ENCODE measurements at regions not wholly inside any gene's neighbourhood (a gene's known extent, or its start where the extent isn't known, plus 50 kb on each side); places are given as distances from the start of the nearest gene placed in this dataset.

GRCh38 chr13:78227709-78228108 is 309.1 kb upstream of the EDNRB start:
- Mint-ChIP-seq H3K27me3 (no peaks in the 10 kb centered on the region), H3K9me3 (no peaks in the 10 kb centered on the region), H3K4me3 (no peak overlapping the region), H3K36me3 (no peaks in the 10 kb centered on the region), H3K4me1 (no peaks in the 10 kb centered on the region), H3K27ac (no peak overlapping the region)
- Histone ChIP-seq H3K9me3 (ENCODE audit: low read length) (no peaks in the 10 kb centered on the region), H3K27me3 (ENCODE audit: insufficient read depth, low read length, poor library complexity, severe bottlenecking) (no peaks in the 10 kb centered on the region), H3K4me1 (ENCODE audit: insufficient read depth, low read length) (no peaks in the 10 kb centered on the region), H3K36me3 (ENCODE audit: insufficient read depth, low read length) (no peaks in the 10 kb centered on the region), H3K27ac (ENCODE audit: low read depth, low read length) (no peak overlapping the region), H3K4me3 (ENCODE audit: low read length) (no peak overlapping the region)
- ChIA-PET POLR2A (no interaction called here), CTCF (no interaction called here)
- no peak for DNase-seq

DNA sequence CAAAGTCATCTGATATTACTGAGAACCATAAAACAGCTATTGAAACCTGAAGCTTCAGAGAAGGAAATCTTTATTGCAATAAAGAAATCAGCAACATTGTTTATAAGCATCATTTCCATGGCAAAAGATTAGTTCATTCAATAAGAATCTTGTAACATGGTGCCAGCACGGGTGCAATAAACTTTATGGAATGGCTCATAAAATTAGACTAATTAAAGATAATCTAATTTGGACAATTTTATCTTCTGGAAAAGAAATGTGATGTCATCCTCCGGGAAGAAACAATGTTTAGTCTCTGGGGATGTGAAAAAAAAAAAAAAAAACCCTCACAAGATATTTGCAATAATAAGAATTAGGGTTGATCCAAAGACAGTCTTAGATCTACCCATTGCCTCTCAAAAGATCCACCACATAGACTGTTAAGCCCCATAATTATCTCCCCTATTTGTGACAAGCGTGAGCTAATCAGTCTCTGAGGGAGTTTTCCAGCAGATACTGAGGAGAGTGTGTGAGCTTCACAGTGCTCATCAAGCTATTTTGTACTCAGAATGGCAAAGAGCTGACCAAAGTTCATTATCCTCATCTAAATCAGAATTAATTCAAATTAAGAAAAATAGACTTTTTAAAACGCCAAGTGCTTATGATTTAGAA is 297.0 kb upstream of the EDNRB start:
- POLR2A ChIA-PET, result no interaction called here
- DNase-seq, result no peak
- H3K4me3 ChIP-seq (ENCODE audit: low read length), result no peak overlapping the region
- no peaks in the 10 kb centered on the region for H3K4me1 ChIP-seq (ENCODE audit: insufficient read depth, low read length)
- Mint-ChIP-seq H3K4me1 (no peaks in the 10 kb centered on the region), H3K36me3 (no peaks in the 10 kb centered on the region), H3K27ac (no peak overlapping the region), H3K9me3 (no peaks in the 10 kb centered on the region), H3K4me3 (no peak overlapping the region), H3K27me3 (no peaks in the 10 kb centered on the region)
- CTCF ChIA-PET, result no interaction called here
- no peak overlapping the region for H3K27ac ChIP-seq (ENCODE audit: low read depth, low read length)
- no peaks in the 10 kb centered on the region for H3K9me3 ChIP-seq (ENCODE audit: low read length)
- no peaks in the 10 kb centered on the region for H3K27me3 ChIP-seq (ENCODE audit: insufficient read depth, low read length, poor library complexity, severe bottlenecking)
- no peaks in the 10 kb centered on the region for H3K36me3 ChIP-seq (ENCODE audit: insufficient read depth, low read length)

DNA sequence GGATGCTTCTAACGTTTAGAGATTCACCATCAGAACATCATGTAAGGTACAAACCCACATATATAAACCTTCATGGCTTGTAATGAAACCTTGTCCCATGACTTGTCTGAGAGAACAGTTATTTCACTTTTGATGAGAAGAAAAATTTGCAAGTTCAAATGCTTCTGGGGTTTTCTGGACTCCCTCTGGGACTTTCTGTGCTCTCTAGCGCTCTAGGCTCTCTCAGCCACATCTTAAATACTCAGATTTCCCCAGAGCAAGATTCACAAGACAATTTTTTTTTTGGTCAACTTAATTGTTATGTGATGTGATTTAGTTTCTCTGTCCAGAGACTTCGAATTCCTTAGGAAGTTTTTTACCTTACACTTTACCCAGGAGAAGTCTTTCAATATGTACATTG is 282.8 kb upstream of the EDNRB start:
- no peak overlapping the region for H3K4me3 Mint-ChIP-seq
- CTCF ChIA-PET, result no interaction called here

GRCh38 chr13:78198821-78199220 is 280.2 kb upstream of the EDNRB start:
- H3K4me3 ChIP-seq (ENCODE audit: low read length), result no peak overlapping the region
- Mint-ChIP-seq H3K4me1 (no peaks in the 10 kb centered on the region), H3K4me3 (no peak overlapping the region), H3K27ac (no peak overlapping the region), H3K36me3 (no peaks in the 10 kb centered on the region), H3K27me3 (no peaks in the 10 kb centered on the region), H3K9me3 (no peaks in the 10 kb centered on the region)
- no peak overlapping the region for H3K27ac ChIP-seq (ENCODE audit: low read depth, low read length)
- H3K4me1 ChIP-seq (ENCODE audit: insufficient read depth, low read length), result no peaks in the 10 kb centered on the region
- H3K27me3 ChIP-seq (ENCODE audit: insufficient read depth, low read length, poor library complexity, severe bottlenecking), result no peaks in the 10 kb centered on the region
- H3K9me3 ChIP-seq (ENCODE audit: low read length), result no peaks in the 10 kb centered on the region
- no peaks in the 10 kb centered on the region for H3K36me3 ChIP-seq (ENCODE audit: insufficient read depth, low read length)
- DNase-seq, result no peak
- ChIA-PET CTCF (no interaction called here), POLR2A (no interaction called here)

More for the DNA sequence above, 282.8 kb upstream of the EDNRB start:
- Histone ChIP-seq H3K27me3 (ENCODE audit: insufficient read depth, low read length, poor library complexity, severe bottlenecking) (no peaks in the 10 kb centered on the region), H3K4me3 (ENCODE audit: low read length) (no peak overlapping the region), H3K9me3 (ENCODE audit: low read length) (no peaks in the 10 kb centered on the region), H3K27ac (ENCODE audit: low read depth, low read length) (no peak overlapping the region), H3K4me1 (ENCODE audit: insufficient read depth, low read length) (no peaks in the 10 kb centered on the region), H3K36me3 (ENCODE audit: insufficient read depth, low read length) (no peaks in the 10 kb centered on the region)
- Mint-ChIP-seq H3K9me3 (no peaks in the 10 kb centered on the region), H3K27me3 (no peaks in the 10 kb centered on the region), H3K27ac (no peak overlapping the region), H3K36me3 (no peaks in the 10 kb centered on the region), H3K4me1 (no peaks in the 10 kb centered on the region)
- no peak for DNase-seq
- POLR2A ChIA-PET, result no interaction called here

DNA sequence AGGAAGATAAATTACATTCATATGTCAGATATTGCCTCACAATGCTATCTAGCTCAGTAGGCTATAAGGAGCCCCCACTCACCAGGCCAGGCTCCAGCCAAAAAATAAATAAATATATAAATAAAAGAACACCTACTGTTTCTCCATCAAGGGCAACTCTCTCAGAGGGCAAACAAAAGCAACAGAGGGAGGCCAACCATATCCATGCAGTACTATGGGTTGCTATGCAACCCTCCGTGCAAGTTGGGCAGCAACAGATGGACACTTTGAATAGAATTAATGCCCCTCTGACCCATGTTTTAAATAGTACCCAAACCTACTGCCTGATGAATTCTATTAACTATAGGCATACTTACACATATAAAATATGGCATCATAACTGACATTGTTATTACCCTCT is 279.8 kb upstream of the EDNRB start:
- Mint-ChIP-seq H3K9me3 (no peaks in the 10 kb centered on the region), H3K4me1 (no peaks in the 10 kb centered on the region), H3K27me3 (no peaks in the 10 kb centered on the region), H3K27ac (no peak overlapping the region), H3K4me3 (no peak overlapping the region), H3K36me3 (no peaks in the 10 kb centered on the region)
- CTCF ChIA-PET, result no interaction called here
- Histone ChIP-seq H3K27ac (ENCODE audit: low read depth, low read length) (no peak overlapping the region), H3K4me3 (ENCODE audit: low read length) (no peak overlapping the region), H3K27me3 (ENCODE audit: insufficient read depth, low read length, poor library complexity, severe bottlenecking) (no peaks in the 10 kb centered on the region), H3K4me1 (ENCODE audit: insufficient read depth, low read length) (no peaks in the 10 kb centered on the region), H3K36me3 (ENCODE audit: insufficient read depth, low read length) (no peaks in the 10 kb centered on the region), H3K9me3 (ENCODE audit: low read length) (no peaks in the 10 kb centered on the region)
- POLR2A ChIA-PET, result no interaction called here
- no peak for DNase-seq

DNA sequence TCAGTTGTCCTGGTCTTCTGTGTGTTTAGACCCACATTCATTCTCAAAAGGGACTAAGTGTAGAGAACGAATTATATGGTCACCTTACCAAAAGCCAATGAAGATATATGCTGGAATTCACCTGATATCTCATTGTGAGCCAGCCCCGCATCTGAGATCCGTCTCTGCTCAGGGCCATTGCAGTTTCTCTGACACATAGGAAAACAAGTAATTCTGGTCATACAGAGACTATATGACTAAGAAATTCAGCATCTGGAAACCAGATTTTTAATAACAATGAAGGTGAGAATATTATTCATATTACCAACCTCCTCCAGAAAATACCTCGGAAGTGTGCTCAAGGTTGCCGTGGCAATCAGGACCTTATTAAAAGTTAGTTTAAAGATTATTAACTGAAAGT is 278.6 kb upstream of the EDNRB start:
- H3K27ac ChIP-seq (ENCODE audit: low read depth, low read length), result no peak overlapping the region
- H3K27ac Mint-ChIP-seq, result no peak overlapping the region
- H3K4me3 ChIP-seq (ENCODE audit: low read length), result no peak overlapping the region
- CTCF ChIA-PET, result no interaction called here
- no peak overlapping the region for H3K4me3 Mint-ChIP-seq
- DNase-seq, result no peak
- H3K36me3 Mint-ChIP-seq, result no peaks in the 10 kb centered on the region
- no peaks in the 10 kb centered on the region for H3K27me3 Mint-ChIP-seq
- no peaks in the 10 kb centered on the region for H3K9me3 ChIP-seq (ENCODE audit: low read length)
- H3K9me3 Mint-ChIP-seq, result no peaks in the 10 kb centered on the region
- POLR2A ChIA-PET, result no interaction called here
- H3K4me1 ChIP-seq (ENCODE audit: insufficient read depth, low read length), result no peaks in the 10 kb centered on the region
- no peaks in the 10 kb centered on the region for H3K27me3 ChIP-seq (ENCODE audit: insufficient read depth, low read length, poor library complexity, severe bottlenecking)
- no peaks in the 10 kb centered on the region for H3K36me3 ChIP-seq (ENCODE audit: insufficient read depth, low read length)
- H3K4me1 Mint-ChIP-seq, result no peaks in the 10 kb centered on the region

DNA sequence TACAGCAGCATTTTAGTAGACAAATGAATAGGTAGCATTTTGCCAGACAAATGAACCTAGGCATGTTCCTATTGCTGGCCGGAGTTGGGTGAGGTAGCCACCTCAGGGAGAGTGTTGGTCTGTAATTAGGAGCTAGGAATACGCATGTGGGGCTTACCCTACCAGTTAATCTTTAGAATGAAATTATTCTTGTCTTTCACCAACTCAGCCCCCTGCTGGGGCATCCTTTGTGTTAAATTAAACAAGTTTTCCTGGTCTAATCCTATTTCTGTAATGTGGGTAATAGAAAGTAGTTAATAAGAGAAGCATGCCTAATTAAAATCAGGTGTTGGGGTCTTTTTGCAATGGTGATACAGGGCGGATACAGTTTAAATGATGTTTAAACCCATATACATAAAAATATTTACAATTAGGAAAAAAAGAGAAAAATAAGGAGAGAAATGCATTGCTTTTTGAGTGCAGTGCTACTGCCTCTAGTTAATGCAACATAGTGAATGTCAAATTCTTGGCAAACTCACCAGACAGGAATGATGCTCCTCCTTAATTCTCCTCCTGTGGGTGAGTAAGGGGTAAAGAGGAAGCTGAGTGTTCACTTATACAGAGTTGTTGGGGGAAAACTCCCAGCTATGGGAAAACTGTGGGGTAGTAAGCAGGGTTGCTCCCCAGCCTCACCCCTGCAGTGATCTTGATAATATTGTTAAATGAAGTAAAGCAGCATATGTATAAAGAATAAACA is 276.4 kb upstream of the EDNRB start:
- Mint-ChIP-seq H3K9me3 (no peaks in the 10 kb centered on the region), H3K4me1 (no peaks in the 10 kb centered on the region), H3K27me3 (no peaks in the 10 kb centered on the region), H3K36me3 (no peaks in the 10 kb centered on the region), H3K4me3 (no peak overlapping the region), H3K27ac (no peak overlapping the region)
- ChIA-PET POLR2A (no interaction called here), CTCF (no interaction called here)
- Histone ChIP-seq H3K4me1 (ENCODE audit: insufficient read depth, low read length) (no peaks in the 10 kb centered on the region), H3K27ac (ENCODE audit: low read depth, low read length) (no peak overlapping the region), H3K36me3 (ENCODE audit: insufficient read depth, low read length) (no peaks in the 10 kb centered on the region), H3K9me3 (ENCODE audit: low read length) (no peaks in the 10 kb centered on the region), H3K4me3 (ENCODE audit: low read length) (no peak overlapping the region), H3K27me3 (ENCODE audit: insufficient read depth, low read length, poor library complexity, severe bottlenecking) (no peaks in the 10 kb centered on the region)
- no peak for DNase-seq

- H3K27ac Mint-ChIP-seq, result no peak overlapping the region
- H3K4me3 Mint-ChIP-seq, result no peak overlapping the region
- no peaks in the 10 kb centered on the region for H3K27me3 Mint-ChIP-seq
- no peak overlapping the region for H3K27ac ChIP-seq (ENCODE audit: low read depth, low read length)
- H3K27me3 ChIP-seq (ENCODE audit: insufficient read depth, low read length, poor library complexity, severe bottlenecking), result no peaks in the 10 kb centered on the region
- no peaks in the 10 kb centered on the region for H3K9me3 ChIP-seq (ENCODE audit: low read length)
- DNase-seq, result no peak
- H3K4me1 ChIP-seq (ENCODE audit: insufficient read depth, low read length), result no peaks in the 10 kb centered on the region
- ChIA-PET CTCF (no interaction called here), POLR2A (no interaction called here)
- no peaks in the 10 kb centered on the region for H3K36me3 Mint-ChIP-seq
- no peaks in the 10 kb centered on the region for H3K9me3 Mint-ChIP-seq
- no peaks in the 10 kb centered on the region for H3K4me1 Mint-ChIP-seq
- H3K4me3 ChIP-seq (ENCODE audit: low read length), result no peak overlapping the region
- no peaks in the 10 kb centered on the region for H3K36me3 ChIP-seq (ENCODE audit: insufficient read depth, low read length)
Observed at GRCh38 chr13:78193846-78194245, 275.2 kb upstream of the EDNRB start.
